Testis (tissue), 2 donors: ENCODE measurements at regions not wholly inside any gene's neighbourhood (a gene's known extent, or its start where the extent isn't known, plus 50 kb on each side); places are given as distances from the start of the nearest gene placed in this dataset.

Experiments used
- CTCF ChIP-seq, 3 experiments: fragments of 450-650 bp in 2 of 3; fragments of 200-600 bp in 1 of 3; sonication (generic) in 1 of 3; IDR thresholded peaks; one replicate each; pipeline ENCODE4 v1.5.1; 2016 to 2019; ENCODE audit warnings: antibody characterized with exemption in 3 of 3, mild to moderate bottlenecking in 2 of 3, moderate library complexity in 1 of 3
- POLR2A ChIP-seq: fragments of 450-650 bp; IDR thresholded peaks from one replicate; pipeline ENCODE4 v1.6.1; 2017; ENCODE audit warnings: antibody characterized with exemption, mild to moderate bottlenecking, moderate library complexity

- no peak for TF ChIP-seq CTCF (IDR thresholded peaks at IDR 0.05)
- TF ChIP-seq POLR2A, result no peak
These were observed 59.0 kb upstream of the CD82 start for GRCh38 chr11:44506375-44507016.
